HG02943 (cell line): ENCODE measurements at regions not wholly inside any gene's neighbourhood (a gene's known extent, or its start where the extent isn't known, plus 50 kb on each side); places are given as distances from the start of the nearest gene placed in this dataset.
"Not testable (repeated sequence)": the region's sequence is repeated elsewhere in the genome, so short reads cannot be mapped to it uniquely, and the experiment has no call there.

Experiments used
- ATAC-seq: cut with Tn5 transposase; IDR thresholded peaks from one replicate; pipeline ENCODE4 v1.9.1; 2021; ENCODE audit warnings: mild to moderate bottlenecking, low read depth, moderate library complexity; ENCODE audit not compliant: unreplicated experiment

DNA sequence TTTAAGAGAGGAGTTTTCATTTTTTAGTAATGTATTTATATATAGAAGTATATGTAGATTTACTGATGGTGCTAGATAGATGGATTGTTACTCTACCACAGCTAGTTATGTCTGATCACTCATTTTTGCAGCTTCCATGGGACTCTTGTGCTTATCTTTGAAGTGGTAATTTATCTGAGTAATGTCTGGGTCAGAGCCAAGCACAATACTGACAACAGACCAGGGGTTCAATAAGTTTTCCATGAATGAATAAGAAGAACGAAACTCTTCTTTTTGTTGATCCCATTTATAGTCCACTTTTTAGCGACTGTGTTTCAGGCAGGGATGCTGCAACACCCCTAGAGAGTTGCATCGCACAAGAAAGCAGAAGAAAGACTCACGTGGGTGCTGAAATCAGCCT lies 935.2 kb downstream of the PLA2G4A start:
- ATAC-seq, result no peak

DNA sequence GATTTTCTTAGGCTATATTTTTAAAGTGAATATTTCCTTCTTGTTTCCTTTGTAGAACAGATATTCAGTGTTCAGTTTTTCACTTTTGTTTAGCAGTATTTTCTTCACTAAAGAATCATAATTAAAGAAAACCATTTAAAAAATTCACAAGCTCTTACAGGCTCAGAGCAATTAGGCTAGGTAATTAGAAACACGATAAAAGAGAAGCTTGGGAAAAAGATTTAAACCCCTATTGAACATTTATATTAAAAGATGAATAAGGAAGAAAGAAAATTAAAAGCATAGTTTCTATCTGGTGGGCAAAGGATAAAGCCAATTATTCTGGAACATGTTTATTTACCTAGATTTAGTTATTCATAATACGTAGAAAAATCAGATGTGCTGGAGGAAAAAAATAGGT lies 942.6 kb downstream of the PLA2G4A start:
- no peak for ATAC-seq

DNA sequence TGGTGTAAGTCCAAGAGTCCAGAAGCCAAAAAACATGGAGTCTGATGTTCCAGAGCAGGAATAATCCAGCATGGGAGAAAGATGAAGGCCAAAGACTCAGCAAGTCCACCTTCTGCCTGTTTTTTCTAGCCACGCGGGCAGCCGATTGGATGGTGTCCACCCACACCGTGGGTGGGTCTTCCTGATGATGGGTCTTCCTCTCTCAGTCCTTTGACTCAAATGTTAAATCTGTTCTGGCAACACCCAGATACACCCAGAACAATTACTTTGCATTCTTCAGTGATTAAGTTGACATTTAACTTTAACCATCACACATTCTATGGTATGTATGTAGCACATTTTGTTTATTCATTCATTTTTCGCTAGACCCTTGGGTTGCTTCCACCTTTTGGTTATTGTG lies 944.4 kb downstream of the PLA2G4A start:
- no peak for ATAC-seq

DNA sequence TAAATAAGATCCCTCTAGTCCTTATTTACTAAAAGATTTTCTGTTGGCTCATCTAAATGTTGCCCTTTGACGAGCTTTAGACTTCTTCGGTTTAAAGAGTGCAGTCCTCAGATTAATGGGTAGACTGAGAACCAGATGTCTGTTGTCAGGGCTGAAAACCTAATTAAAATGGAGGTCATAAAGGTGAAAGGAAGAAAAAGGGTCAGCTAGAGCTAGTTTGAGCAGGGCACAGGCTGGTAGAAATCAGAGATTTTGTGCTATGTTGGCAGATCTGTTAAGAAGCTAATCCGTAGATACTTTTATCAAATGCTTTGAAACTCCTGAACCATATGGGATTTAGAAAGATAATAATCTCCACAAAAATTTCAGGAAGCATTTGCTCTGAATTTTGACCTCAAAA lies 959.0 kb downstream of the PLA2G4A start:
- no peak for ATAC-seq

DNA sequence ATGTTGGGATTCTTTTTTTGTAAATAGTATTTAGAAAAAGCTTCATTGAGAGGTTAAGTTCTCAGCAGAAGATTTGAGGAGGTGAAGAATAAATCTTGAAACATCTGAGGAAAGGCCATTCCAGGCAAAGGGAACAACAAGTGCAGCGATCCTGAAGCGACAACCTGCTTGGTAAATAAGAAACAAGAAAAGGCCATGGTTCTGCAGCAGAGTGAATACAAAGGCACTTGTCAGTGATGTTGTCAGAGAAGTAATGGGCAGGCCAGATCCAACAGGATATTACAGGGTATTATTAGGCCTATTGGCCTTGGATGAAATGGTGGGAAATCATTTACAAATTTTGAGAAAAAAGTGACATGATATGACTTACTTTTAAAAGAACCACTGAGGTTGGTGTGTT lies 960.0 kb downstream of the PLA2G4A start:
- ATAC-seq, result no peak

DNA sequence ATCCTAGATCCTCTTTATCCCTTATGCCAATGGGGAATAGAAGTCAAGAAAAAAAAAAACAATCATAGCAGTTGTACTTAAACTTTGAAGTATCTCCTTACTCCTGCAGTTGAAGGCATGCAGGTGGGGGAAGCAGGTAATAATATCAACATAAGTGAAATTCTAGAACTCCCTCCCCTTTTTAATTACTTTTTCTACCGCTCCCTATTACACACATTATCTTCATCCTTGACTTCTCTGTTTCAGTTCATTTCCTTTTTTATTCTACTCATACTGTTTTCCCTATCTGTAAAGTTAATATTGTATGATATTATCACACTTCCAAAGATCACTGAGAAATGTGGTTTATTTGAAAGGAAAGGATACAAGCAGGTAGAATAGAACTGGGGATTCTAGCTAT lies 962.0 kb downstream of the PLA2G4A start:
- no peak for ATAC-seq

DNA sequence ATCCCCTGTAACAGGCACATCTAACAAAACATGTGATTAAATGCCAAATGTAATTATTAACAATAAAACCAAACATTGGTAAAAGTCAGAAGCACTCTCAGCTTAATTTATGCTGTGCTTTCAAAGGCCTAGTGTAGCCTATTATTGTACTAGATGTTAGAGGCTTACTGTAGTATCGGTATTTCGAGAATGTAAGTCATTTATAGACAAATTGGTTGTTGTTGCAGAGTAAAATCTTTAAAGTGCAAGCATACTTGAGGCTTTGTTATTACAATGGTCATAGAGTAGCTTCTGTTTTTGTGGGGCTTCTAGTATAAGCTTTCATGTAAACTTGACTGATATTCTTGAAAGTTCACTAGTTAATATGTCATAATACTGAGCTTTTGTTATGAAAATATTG lies 965.8 kb downstream of the PLA2G4A start:
- ATAC-seq, result no peak

DNA sequence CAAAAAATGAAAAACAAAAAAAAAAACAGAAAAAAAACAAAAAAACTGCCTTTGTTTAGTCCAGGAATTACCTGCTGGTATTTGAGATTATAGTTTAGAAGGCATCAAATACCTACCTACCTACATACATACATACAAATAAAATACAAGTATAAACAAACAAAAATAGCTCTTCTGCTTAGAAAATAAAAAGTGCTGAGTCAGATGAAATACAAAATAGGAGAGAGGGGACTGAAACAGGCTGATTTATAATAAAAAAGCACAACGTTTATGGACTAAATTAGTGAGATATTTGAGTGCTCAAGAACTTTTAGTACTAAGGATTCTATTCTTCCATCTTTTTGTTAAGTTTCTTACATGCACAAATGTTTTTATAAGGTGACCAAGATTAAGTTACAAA lies 980.8 kb downstream of the PLA2G4A start:
- ATAC-seq, result no peak

DNA sequence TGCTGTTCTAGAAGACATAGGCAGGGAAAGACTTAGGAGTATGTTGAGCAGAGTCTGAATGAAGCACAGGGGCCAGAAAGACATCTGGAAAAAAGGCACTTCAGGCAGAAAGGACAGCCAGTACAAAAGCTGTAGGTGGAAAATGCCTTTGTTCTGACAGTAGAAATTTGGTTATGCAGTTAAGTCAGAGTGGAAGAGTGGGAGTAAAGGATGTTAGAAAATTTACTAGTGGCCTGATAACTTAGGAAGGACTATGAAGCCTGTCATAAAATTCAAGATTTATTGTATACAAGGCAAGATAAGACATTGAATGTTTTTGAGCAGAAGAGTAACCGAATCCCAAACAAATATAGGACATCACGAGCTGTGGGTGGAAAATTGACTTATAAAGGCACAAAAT lies 987.9 kb downstream of the PLA2G4A start:
- ATAC-seq, result no peak

DNA sequence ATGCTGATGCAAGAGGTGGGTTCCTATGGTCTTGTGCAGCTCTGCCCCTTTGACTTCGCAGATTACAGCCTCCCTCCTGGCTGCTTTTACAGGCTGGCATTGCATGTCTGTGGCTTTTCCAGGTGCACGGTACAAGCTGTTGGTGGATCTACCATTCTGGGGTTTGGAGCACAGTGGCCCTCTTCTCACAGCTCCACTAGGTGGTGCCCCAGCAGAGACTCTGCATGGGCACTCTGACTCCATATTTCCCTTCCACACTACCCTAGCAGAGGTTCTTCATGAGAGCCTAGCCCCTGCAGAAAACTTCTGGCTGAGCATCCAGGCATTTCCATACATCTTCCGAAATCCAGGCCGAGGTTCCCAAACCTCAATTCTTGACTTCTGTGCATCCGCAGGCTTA lies 989.0 kb downstream of the PLA2G4A start:
- ATAC-seq, result no peak

DNA sequence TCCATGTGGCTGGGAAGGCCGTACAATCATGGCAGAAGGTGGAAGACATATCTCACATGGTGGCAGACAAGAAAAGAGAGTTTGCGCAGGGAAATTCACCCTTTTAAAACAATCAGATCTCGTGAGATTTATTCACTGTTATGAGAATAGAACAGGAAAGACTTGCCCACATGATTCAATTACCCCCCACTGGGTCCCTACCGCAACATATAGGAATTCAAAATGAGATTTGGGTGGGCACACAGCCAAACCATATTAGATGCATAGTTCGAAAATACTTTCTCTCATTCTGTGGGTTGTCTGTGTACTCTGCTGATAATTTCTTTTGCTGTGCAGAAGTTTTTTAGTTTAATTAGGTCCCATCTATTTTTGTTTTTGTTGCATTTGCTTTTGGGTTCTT lies 990.3 kb downstream of the PLA2G4A start:
- no peak for ATAC-seq

DNA sequence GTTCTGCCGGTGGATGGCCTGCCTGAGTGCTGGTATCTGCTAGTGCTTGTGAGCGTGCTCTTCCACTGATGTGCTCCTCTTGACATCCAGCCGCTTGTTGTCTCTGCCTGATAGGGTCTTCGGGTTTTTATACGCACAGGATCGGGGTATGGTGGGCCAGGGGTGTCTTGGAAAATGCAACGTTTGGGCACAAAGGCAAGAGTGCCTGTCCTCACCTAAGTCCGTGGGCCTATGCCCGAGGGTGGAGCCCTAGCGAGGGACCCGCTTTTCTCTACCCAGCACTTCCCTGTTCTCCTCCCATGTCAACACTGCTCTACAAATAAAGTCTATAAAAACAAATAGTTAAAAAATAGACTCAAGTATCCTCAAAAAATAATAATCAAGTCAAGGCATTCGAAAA lies 1007.8 kb downstream of the PLA2G4A start:
- no peak for ATAC-seq

DNA sequence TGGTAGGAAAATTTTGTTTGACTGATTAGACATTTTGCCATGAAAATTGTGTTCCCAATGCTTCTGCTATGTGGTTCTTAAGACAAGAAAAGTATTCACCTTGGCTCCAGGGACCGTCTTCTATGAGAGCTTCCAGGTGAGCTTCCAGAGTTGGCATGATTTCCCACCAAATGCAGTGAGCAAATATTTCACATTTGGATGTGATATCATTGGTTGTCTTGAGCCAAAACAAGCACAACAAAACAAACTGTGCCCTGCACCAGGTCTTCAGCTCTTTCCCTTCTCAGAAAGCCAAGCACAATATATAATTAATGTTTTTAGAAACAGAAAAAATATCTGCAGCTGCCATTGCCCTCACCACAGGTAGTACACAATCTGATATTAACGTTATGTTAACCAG lies 1009.0 kb downstream of the PLA2G4A start:
- no peak for ATAC-seq

DNA sequence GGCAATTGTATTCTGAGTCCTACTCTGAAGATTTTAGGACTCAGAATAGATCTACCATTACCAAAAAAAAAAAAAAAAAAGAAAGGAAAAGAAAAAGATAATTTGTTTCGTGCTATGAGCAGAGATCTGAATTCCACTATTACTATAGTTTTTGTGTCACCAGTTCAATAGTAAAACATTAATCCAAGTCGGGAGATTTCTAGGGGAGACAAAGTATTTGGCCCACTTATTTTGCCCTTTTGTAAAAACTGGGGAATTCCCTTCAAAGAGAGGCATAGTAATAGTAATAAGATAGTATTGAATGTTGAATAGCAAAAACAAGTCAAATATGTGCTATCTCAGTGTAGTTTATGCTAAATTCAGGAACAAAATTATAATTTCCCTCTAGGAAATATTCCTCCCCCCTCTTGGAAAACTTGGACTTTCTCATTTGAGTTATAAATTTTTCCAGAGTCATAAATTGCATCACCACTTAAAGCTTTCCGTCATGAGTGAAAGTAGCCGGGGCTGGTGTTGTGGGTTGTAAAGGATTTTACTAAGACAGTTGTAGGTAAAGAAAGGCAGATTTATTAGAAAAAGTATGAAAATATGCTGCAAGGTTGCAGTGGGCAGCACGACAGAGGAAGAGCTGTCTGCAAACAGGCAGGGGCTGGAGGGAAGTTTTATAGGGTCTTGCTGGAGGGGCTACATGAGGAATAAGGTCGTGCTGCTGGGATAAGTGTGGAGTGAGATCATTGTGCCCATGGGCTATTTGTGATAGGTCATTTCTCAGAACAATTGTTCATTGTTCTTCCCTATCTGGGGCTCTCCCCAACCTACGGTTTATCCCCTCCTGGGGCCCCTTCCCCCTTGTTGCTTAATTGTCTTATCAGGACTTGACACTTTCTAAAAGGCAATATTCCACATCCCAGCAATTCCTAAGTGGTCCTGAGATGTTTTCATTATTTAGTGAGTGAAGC lies 1009.9 kb downstream of the PLA2G4A start:
- no peak for ATAC-seq

DNA sequence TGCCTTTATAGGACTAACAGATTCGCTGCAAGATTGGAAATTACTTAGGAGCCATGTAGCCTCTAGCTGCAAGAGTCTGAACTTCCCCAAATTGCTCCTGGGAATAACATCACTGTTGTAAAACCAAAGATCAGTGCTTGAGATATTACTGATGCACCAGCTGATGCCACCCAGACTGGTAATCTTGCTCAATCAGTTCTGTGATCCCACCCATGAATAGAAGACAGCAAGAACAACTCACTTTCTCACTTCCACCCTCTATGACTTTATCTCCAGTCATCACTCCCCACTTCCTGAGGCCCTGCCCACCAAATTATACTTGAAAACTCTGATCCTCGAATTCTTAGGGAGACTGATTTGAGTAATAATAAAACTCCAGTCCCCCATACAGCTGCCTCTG lies 1011.1 kb downstream of the PLA2G4A start:
- ATAC-seq, result no peak

DNA sequence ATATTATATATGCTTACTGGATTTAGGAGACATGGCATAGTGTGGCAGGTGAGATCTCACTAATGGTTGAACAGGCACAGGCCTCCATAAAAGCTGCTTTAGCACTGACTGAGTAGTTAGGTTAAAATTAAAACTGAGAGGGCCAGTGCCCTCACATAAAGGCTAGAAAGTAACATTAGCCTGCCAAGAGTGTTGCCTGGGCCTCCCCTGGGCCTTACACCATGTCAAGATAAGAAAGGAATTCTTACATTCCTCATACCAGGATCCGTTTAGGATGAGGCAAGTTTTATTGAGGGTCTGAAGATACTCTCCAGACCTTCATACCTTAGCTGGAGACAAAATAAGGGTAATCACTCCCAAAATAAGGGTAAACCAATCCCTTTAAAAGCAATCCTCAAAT lies 1011.8 kb downstream of the PLA2G4A start:
- no peak for ATAC-seq

DNA sequence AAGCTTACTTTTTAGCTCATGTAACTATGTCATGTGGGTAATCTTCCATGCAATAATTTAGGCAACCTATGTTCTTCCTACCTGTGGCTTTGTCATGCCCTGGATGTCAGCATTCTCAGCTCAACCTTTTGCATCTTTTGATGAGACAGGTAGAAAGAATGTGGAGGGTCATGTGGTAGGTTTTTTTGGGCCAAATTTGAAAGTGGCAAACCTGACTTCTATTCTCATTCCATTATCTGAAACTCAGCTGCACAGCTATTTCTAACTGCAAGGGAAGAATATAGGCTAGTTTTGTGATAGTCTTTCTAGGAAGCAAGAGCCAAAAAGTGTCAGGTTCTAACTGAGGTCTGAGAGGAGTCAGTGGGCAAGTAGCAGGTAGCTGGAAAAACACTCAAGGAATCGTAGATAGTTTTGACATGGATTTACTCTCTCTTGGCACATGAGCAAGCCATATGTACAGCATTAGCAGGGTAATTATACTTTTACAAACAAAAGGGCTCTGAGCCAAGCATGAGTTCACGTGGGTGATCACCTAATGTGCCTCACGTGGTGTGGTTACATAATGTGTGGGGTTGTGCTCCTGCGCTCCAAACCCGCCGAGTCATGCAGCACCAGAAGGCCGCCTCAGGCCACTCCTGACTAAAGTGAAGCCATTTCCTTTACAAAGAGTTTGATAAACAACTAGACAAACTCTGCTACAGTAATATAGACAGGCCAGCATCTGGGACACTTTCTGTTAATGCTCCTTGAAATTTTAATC lies 1013.8 kb downstream of the PLA2G4A start:
- ATAC-seq, result no peak

DNA sequence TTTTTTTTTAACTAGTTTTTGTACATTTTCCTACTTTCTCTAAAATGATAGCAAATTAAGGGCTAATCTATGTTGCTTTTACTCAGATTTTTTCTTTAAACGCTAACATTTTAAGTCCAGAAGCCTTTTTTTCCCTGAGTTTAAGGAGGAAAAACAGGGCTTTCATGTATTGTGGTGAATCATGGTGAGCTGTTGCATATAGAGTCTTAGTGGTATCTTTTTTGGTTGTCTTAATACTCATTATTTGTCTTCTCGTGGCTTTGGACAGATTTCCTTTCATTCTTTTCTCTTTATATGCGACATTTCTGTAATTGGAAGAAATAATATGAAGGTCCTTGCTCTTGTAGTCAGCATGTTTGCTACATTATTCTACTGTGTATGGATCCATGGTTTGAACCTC lies 1015.6 kb downstream of the PLA2G4A start:
- ATAC-seq, result no peak

DNA sequence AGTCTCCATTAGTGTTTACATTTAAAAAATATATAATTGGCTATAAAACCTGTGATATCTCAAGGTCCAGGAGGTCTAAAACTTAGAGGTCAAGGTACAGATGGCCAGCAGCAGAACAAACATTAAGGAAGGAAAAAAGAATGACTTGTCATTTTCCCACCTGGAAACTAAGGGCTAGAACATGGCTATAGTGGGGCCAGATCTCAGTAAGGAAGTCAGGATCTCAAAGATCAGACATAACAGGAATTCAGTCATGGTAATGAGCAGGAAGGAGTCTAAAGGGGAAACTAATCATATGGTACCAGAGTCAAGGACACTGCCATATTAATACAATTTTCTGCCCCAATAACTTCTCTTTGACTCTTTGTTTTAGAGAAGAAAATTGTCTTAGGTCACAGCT lies 1018.8 kb downstream of the PLA2G4A start:
- ATAC-seq, result no peak

DNA sequence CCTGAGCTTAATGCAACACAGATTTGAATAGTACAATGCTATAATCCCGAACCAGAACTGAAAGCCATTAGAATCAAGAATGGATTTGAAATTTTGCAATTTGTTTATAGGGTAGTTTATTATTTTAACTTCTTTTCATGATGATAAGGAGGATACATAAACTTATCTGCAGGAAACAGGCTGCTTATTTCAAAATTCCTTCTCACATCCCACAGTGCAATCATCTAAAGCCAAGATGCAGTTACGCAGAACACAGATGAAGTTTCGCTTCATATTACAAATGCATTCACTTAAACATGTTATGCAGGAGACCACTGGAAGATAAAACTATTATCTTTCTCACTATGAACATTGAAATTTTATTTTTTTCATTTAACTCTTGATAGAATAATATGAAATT lies 1019.6 kb downstream of the PLA2G4A start:
- no peak for ATAC-seq

DNA sequence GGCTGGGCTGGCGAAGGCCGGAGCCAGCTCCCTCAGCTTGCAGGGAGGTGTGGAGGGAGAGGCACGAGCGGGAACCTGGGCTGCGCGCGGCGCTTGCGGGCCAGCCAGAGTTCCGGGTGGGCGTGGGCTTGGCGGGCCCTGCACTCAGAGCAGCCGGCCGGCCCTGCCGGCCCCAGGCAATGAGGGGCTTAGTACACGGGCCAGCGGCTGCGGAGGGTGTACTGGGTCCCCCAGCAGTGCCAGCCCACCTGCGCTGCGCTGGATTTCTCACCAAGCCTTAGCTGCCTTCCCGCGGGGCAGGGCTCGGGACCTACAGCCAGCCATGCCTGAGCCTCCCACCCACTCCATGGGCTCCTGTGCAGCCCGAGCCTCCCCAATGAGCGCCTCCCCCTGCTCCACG lies 1021.4 kb downstream of the PLA2G4A start:
- not testable (repeated sequence) for ATAC-seq

DNA sequence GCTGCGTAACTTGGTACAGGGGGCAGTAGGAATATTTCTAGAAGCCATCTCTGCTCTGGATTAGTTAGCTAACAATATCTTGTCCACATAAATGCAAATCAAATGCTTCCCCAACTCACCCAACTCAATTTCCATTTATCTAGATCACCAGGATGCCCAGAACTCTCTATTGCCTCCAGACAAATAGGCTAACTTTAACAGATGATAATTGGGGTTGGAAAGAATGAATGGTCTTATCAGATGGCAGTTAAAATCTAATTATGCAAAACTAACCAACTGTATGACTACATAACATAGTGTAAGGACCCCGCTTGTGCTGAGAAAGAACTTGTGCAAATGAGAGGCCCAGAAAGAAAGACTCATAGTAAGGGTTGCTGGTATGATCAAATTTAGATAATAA lies 1024.8 kb downstream of the PLA2G4A start:
- ATAC-seq, result no peak
